ENCODE measurements at regions not wholly inside any gene's neighbourhood (a gene's known extent, or its start where the extent isn't known, plus 50 kb on each side); places are given as distances from the start of the nearest gene placed in this dataset.

DNA sequence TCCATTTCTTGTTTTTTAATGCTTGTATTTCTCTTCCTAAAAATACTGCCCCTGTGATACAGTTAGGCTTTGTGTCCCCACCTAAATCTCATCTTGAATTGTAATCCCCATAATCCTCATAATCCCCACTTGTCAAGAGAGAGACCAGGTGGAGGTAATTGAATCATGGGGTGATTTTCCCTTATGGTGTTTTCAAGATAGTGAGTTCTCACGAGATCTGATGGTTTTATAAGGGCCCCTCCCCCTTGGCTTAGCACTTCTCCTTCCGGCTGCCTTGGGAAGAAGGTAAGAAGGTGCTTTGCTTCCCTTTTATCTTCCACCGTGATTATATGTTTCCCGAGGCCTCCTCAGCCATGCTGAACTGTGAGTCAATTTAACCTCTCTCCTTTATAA, 227.4 kb downstream of the MAN2A1 start:
- TF ChIP-seq, protein P1, sequence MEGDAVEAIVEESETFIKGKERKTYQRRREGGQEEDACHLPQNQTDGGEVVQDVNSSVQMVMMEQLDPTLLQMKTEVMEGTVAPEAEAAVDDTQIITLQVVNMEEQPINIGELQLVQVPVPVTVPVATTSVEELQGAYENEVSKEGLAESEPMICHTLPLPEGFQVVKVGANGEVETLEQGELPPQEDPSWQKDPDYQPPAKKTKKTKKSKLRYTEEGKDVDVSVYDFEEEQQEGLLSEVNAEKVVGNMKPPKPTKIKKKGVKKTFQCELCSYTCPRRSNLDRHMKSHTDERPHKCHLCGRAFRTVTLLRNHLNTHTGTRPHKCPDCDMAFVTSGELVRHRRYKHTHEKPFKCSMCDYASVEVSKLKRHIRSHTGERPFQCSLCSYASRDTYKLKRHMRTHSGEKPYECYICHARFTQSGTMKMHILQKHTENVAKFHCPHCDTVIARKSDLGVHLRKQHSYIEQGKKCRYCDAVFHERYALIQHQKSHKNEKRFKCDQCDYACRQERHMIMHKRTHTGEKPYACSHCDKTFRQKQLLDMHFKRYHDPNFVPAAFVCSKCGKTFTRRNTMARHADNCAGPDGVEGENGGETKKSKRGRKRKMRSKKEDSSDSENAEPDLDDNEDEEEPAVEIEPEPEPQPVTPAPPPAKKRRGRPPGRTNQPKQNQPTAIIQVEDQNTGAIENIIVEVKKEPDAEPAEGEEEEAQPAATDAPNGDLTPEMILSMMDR (IDR thresholded peaks at IDR 0.05), result no peak
- TF ChIP-seq EP300 (IDR thresholded peaks at IDR 0.05) (no peak), POLR2A (IDR thresholded peaks at IDR 0.05) (no peak), POLR2AphosphoS5 (IDR thresholded peaks at IDR 0.05) (no peak)
